HL-60 (cell line): ENCODE measurements at regions not wholly inside any gene's neighbourhood (a gene's known extent, or its start where the extent isn't known, plus 50 kb on each side); places are given as distances from the start of the nearest gene placed in this dataset.

ENCODE experiments used
- CTCF ChIP-seq: IDR thresholded peaks from one replicate; pipeline ENCODE4 v1.5.1; 2011; ENCODE audit warnings: low read length, control low read depth, inconsistent platforms; ENCODE audit not compliant: insufficient read depth
- POLR2AphosphoS5 ChIP-seq: IDR thresholded peaks from 2 replicates; pipeline ENCODE4 v1.6.1; 2012; ENCODE audit warnings: low read depth

GRCh38 chr9:12141422-12141821 is 551.8 kb upstream of the TYRP1 start:
- TF ChIP-seq CTCF (no peak), POLR2AphosphoS5 (no peak)
